K562 (cell line): ENCODE measurements at regions not wholly inside any gene's neighbourhood (a gene's known extent, or its start where the extent isn't known, plus 50 kb on each side); places are given as distances from the start of the nearest gene placed in this dataset.

Source experiments
- ATAC-seq: fragments of 200-7000 bp; cut with Tn5 transposase; 3 replicates; pipeline ENCODE4 v1.9.1; 2020; ENCODE audit warnings: moderate library complexity
- BruUV-seq: library from RNA; stranded (reverse); fragments of 400-500 nt; replicated peaks from 2 replicates; lab custom pipeline; 2021; lab: Mats Ljungman, UMichigan
- CTCF ChIA-PET: fragments of 300-600 bp; formaldehyde crosslinking; extraction: SDS; loops from one replicate; lab custom pipeline; 2021; ENCODE audit warnings: low intra/inter-chr PET ratio; lab: Yijun Ruan, JAX
- POLR2A ChIA-PET: fragments of 300-600, 350-650 bp; sonication (Branson Sonifier 250); formaldehyde crosslinking; extraction: SDS; loops from one replicate; lab custom pipeline; 2021; ENCODE audit warnings: antibody characterized with exemption, inconsistent platforms; lab: Yijun Ruan, JAX
- DNase-seq, 4 experiments: peaks; one replicate each; pipeline versions ENCODE4 v3.0.0 to v3.0.0-alpha.2; 2011 to 2018; ENCODE audit warnings: low spot score in 3 of 4, mixed read lengths in 3 of 4; ENCODE audit errors: extremely low read depth in 1 of 4
- FAIRE-seq: peaks from 2 replicates; lab custom pipeline; 2011; peaks lifted over from hg19 to GRCh38; lab: Jason Lieb, UNC
- H2AFZ ChIP-seq: 2 replicates; pipeline ENCODE4 v1.6.0; 2011; ENCODE audit warnings: low read depth, low read length, control low read depth, inconsistent platforms
- H3K27ac ChIP-seq: fragments of 200-600 bp; 3 replicates; pipeline ENCODE4 v1.8.0; 2011; ENCODE audit warnings: low read depth, mild to moderate bottlenecking, control low read depth, inconsistent platforms, low read length, moderate library complexity, mixed read lengths; ENCODE audit errors: extremely low read depth
- H3K27me3 ChIP-seq, 2 experiments: fragments of 300-600 bp in 1 of 2; 2 replicates in 1 of 2; 3 replicates in 1 of 2; pipeline versions ENCODE4 v1.6.0 to v1.8.0; 2011; ENCODE audit warnings: inconsistent platforms in 2 of 2, low read length in 2 of 2, mild to moderate bottlenecking in 1 of 2, mixed read lengths in 1 of 2, moderate library complexity in 1 of 2; ENCODE audit not compliant: control insufficient read depth in 2 of 2, insufficient read depth in 2 of 2
- H3K36me3 ChIP-seq: fragments of 300-600 bp; 3 replicates; pipeline ENCODE4 v1.8.0; 2011; ENCODE audit warnings: mild to moderate bottlenecking, low read length, inconsistent platforms; ENCODE audit not compliant: control insufficient read depth, insufficient read depth
- H3K4me1 ChIP-seq, 2 experiments: fragments of 200-600 bp in 1 of 2; replicated peaks in 1 of 2; 2 replicates in 1 of 2; 3 replicates in 1 of 2; pipeline versions ENCODE4 v1.5.1 to v1.8.0; 2011; ENCODE audit warnings: inconsistent platforms in 2 of 2, low read length in 2 of 2, mild to moderate bottlenecking in 1 of 2, mixed read lengths in 1 of 2, moderate library complexity in 1 of 2; ENCODE audit not compliant: control insufficient read depth in 2 of 2, insufficient read depth in 2 of 2
- H3K4me2 ChIP-seq: 2 replicates; pipeline ENCODE4 v1.6.1; 2011; ENCODE audit warnings: low read length, control low read depth, inconsistent platforms, mixed read lengths; ENCODE audit not compliant: insufficient read depth
- H3K4me3 ChIP-seq: fragments of 200-600 bp; sonication (generic), shearing (Covaris generic); 2 replicates; pipeline ENCODE4 v1.5.1; 2016; ENCODE audit warnings: control low read depth, inconsistent platforms
- H3K79me2 ChIP-seq: fragments of 200-600 bp; 3 replicates; pipeline ENCODE4 v1.8.0; 2011; ENCODE audit warnings: low read length, inconsistent platforms; ENCODE audit not compliant: control insufficient read depth, insufficient read depth
- H3K9ac ChIP-seq, 2 experiments: 2 replicates each; pipeline versions ENCODE4 v1.6.0 to v1.6.1; 2011; ENCODE audit warnings: low read depth in 2 of 2, low read length in 2 of 2, control low read depth in 1 of 2, inconsistent platforms in 1 of 2, mild to moderate bottlenecking in 1 of 2, mixed read lengths in 1 of 2; ENCODE audit not compliant: insufficient read depth in 1 of 2
- H3K9me1 ChIP-seq: one replicate; pipeline ENCODE4 v1.6.0; 2011; ENCODE audit warnings: inconsistent platforms, mild to moderate bottlenecking, low read length, moderate library complexity; ENCODE audit not compliant: control insufficient read depth, insufficient read depth
- H3K9me3 ChIP-seq: replicated peaks from 2 replicates; pipeline ENCODE4 v1.5.1; 2011; ENCODE audit warnings: low read depth, low read length, inconsistent platforms; ENCODE audit not compliant: control insufficient read depth, insufficient read depth
- H4K20me1 ChIP-seq: replicated peaks from 2 replicates; pipeline ENCODE4 v1.6.1; 2011; ENCODE audit warnings: low read length, inconsistent platforms, mixed read lengths; ENCODE audit not compliant: control insufficient read depth, insufficient read depth
- ARID3A ChIP-seq: IDR thresholded peaks from 2 replicates; pipeline ENCODE4 v1.6.1; 2012; ENCODE audit warnings: low read depth, low read length, improper control_type of control experiment, borderline replicate concordance
- E2F8 ChIP-seq: fragments of 450-650 bp; IDR thresholded peaks from 2 replicates; pipeline ENCODE4 v1.7.1; 2018; ENCODE audit warnings: mild to moderate bottlenecking, low read depth; ENCODE audit not compliant: partially characterized antibody
- FOS ChIP-seq: IDR thresholded peaks from 3 replicates; pipeline ENCODE4 v1.6.1; 2011; ENCODE audit not compliant: insufficient read length; ENCODE audit errors: extremely low read depth
- FOXA1 ChIP-seq: fragments of 450-650 bp; IDR thresholded peaks from 2 replicates; pipeline ENCODE4 v1.6.1; 2016; ENCODE audit warnings: mild to moderate bottlenecking, borderline replicate concordance
- HMG20A ChIP-seq: fragments of 450-650 bp; formaldehyde crosslinking; conservative IDR thresholded peaks from 2 replicates; pipeline ENCODE4 v1.4.0; 2020; ENCODE audit warnings: mild to moderate bottlenecking, mixed read lengths
- POLR3G ChIP-seq: IDR thresholded peaks from 2 replicates; pipeline ENCODE4 v1.6.1; 2011; ENCODE audit not compliant: insufficient read length, insufficient replicate concordance; ENCODE audit errors: extremely low read depth
- RBM39 ChIP-seq: fragments of 200-400 bp; formaldehyde crosslinking; optimal IDR thresholded peaks from 2 replicates; pipeline ENCODE3; 2018; ENCODE audit warnings: low read depth, low read length
- SFPQ ChIP-seq: fragments of 200-400 bp; formaldehyde crosslinking; IDR thresholded peaks from 2 replicates; pipeline ENCODE4 v1.6.1; 2017; ENCODE audit warnings: mild to moderate bottlenecking, low read depth, low read length, moderate library complexity
- TBP ChIP-seq: optimal IDR thresholded peaks from 2 replicates; pipeline ENCODE3; 2011; ENCODE audit warnings: low read depth, low read length, improper control_type of control experiment
- ZBTB11 ChIP-seq, 3 experiments: fragments of 200-800 bp in 1 of 3; fragments of 250-450 bp in 1 of 3; fragments of 450-650 bp in 1 of 3; sonication (Bioruptor Pico) in 1 of 3; sonication (Bioruptor generic) in 1 of 3; formaldehyde crosslinking in 1 of 3; IDR thresholded peaks; 2 replicates each; pipeline versions ENCODE4 v1.6.1 to v1.8.0; 2016 to 2022; ENCODE audit warnings: mild to moderate bottlenecking in 2 of 3, missing genetic modification characterization in 2 of 3, missing compliant biosample characterization in 1 of 3, moderate library complexity in 1 of 3
- ZNF212 ChIP-seq: fragments of 450-650 bp; formaldehyde crosslinking; IDR thresholded peaks from 2 replicates; pipeline ENCODE4 v1.4.0; 2020; ENCODE audit warnings: mild to moderate bottlenecking
- ZNF766 ChIP-seq: fragments of 200-800 bp; sonication (Bioruptor generic); conservative IDR thresholded peaks from 2 replicates; pipeline ENCODE4 v1.6.1; 2016; ENCODE audit warnings: missing genetic modification characterization, missing compliant biosample characterization
- WGBS: fragments of 100-300 bp; shearing (Covaris generic); methylation state at CpG from one replicate; pipeline ENCODE4 v1.1.6; 2016; ENCODE audit warnings: low coverage, mixed read lengths; ENCODE audit not compliant: insufficient coverage; ENCODE audit errors: missing lambda C conversion rate; 5-methylcytosine and 5-hydroxymethylcytosine counted together
- in situ Hi-C: fragments of 300-500 bp; cut with MboI; formaldehyde crosslinking; loops from 4 replicates; pipeline ENCODE4 v1.15.0; 2018; ENCODE audit warnings: inconsistent platforms, mixed read lengths
- intact Hi-C: fragments of 100-400 bp; cut with micrococcal nuclease; formaldehyde crosslinking; loops from 2 replicates; pipeline ENCODE4 v1.14.2; 2022

- Histone ChIP-seq H3K27me3 (no peaks in the 10 kb centered on the region), H3K9ac (no peak overlapping the region), H4K20me1 (no peaks in the 10 kb centered on the region; the same call in 1 of the 2 replicates), H3K9me3 (no peaks in the 10 kb centered on the region), H3K79me2 (no peaks in the 10 kb centered on the region), H3K27ac (no peak overlapping the region), H3K4me1 (no peaks in the 10 kb centered on the region; a peak in 1 of 5 replicates), H3K36me3 (no peaks in the 10 kb centered on the region; the same call in 2 of the 3 replicates), H3K4me3 (no peak overlapping the region), H2AFZ (no peak overlapping the region), H3K4me2 (no peak overlapping the region), H3K9me1 (no peaks in the 10 kb centered on the region)
- 29% methylated on average over 4 of the region's 6 CpGs for WGBS
- no TSS peak for BruUV-seq
- ChIA-PET CTCF (interaction anchor here (0.6 kb wide), 1 partner anchor 110 kb away, joined by 3 read pairs; no protein-coding TSS in a partner anchor), POLR2A (interaction anchor here (1.3 kb wide), 1 partner anchor 15 kb away, joined by 4 read pairs; no protein-coding TSS in a partner anchor)
- intact Hi-C loops: loop anchor here (1.0 kb wide), 1 partner anchor 113 kb away; no protein-coding TSS in a partner anchor
- FAIRE-seq (peak; percentile 58), ATAC-seq (peak; percentile 86), DNase-seq (peak in 2 of 4 experiments; percentile 9 to 14)
- in situ Hi-C loops: no loop called here
- TF ChIP-seq HMG20A (CRISPR knock-in tag) (no peak), RBM39 (no peak), SFPQ (no peak), ARID3A (no peak), ZBTB11 (CRISPR knock-in tag; IDR thresholded peaks at IDR 0.05) (no peak), ZNF212 (CRISPR knock-in tag) (no peak), TBP (no peak), POLR3G (no peak), FOS (no peak), FOXA1 (no peak), ZNF766 (CRISPR knock-in tag) (no peak), E2F8 (no peak)
Measured at GRCh38 chr4:186473933-186474332, 81.4 kb downstream of the MTNR1A start.
